GM10266 (cell line): ENCODE measurements at regions not wholly inside any gene's neighbourhood (a gene's known extent, or its start where the extent isn't known, plus 50 kb on each side); places are given as distances from the start of the nearest gene placed in this dataset.

Experiments
- DNase-seq: peaks from one replicate; pipeline ENCODE4 v3.0.0; 2012; ENCODE audit errors: extremely low spot score
- CTCF ChIP-seq: IDR thresholded peaks from 2 replicates; pipeline ENCODE4 v1.5.1; 2012; ENCODE audit warnings: mild to moderate bottlenecking, low read depth; ENCODE audit not compliant: control insufficient read depth, insufficient read depth; ENCODE audit errors: missing control alignments

GRCh38 chr2:228793116-228793515, 478.0 kb downstream of the PID1 start:
- no peak for TF ChIP-seq CTCF

GRCh38 chr2:228786901-228787300, 484.2 kb downstream of the PID1 start:
- TF ChIP-seq CTCF: no peak
- no peak for DNase-seq

More at GRCh38 chr2:228793116-228793515, 478.0 kb downstream of the PID1 start:
- no peak for DNase-seq

GRCh38 chr2:228782281-228782680, 488.8 kb downstream of the PID1 start:
- DNase-seq: no peak
- TF ChIP-seq CTCF: no peak

- TF ChIP-seq CTCF: no peak
Measured at GRCh38 chr2:228777855-228778355, 493.2 kb downstream of the PID1 start.

GRCh38 chr2:228774548-228774947, 496.5 kb downstream of the PID1 start:
- DNase-seq: no peak
- TF ChIP-seq CTCF: no peak

More at GRCh38 chr2:228777855-228778355, 493.2 kb downstream of the PID1 start:
- no peak for DNase-seq

GRCh38 chr2:228771774-228772173, 499.3 kb downstream of the PID1 start:
- no peak for TF ChIP-seq CTCF
- no peak for DNase-seq

GRCh38 chr2:228771315-228771714, 499.8 kb downstream of the PID1 start:
- no peak for DNase-seq
- TF ChIP-seq CTCF: no peak
